ENCODE measurements at regions not wholly inside any gene's neighbourhood (a gene's known extent, or its start where the extent isn't known, plus 50 kb on each side); places are given as distances from the start of the nearest gene placed in this dataset.

- no peak for DNase-seq (ENCODE audit: low spot score)
Observed at GRCh38 chr1:5286244-5286643, 631.8 kb downstream of the AJAP1 start.

- no peak for DNase-seq (ENCODE audit: low spot score)
Observed at GRCh38 chr1:5274527-5274926, 620.1 kb downstream of the AJAP1 start.

- DNase-seq (ENCODE audit: low spot score), result no peak
Observed at GRCh38 chr1:5273280-5274003, 619.0 kb downstream of the AJAP1 start.

GRCh38 chr1:5272325-5272724 is 617.9 kb downstream of the AJAP1 start:
- DNase-seq (ENCODE audit: low spot score), result no peak

DNA sequence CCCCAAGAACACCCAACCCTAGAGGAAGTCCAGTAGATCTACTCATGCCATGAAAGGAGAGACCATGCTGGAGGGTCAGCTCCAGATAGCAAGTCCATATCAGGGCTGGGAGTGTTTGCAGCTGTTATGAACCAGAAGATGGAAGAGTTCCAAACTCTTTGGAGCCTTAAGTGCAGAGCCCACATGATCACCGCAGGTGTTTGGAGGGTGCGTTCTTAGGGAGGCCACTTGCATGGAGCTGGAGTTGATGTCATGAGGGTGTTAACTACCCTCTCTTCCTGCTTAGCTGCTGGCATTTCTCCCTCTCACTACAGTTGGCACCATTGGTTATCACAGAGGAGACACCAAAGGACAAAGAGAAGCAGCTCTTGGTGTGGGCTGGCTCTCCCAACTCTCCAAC is 616.9 kb downstream of the AJAP1 start:
- no peak for DNase-seq (ENCODE audit: low spot score)

GRCh38 chr1:5269901-5270300 is 615.5 kb downstream of the AJAP1 start:
- no peak for DNase-seq (ENCODE audit: low spot score)

GRCh38 chr1:5267603-5268235 is 613.3 kb downstream of the AJAP1 start:
- DNase-seq (ENCODE audit: low spot score), result no peak

GRCh38 chr1:5265438-5266075 is 611.1 kb downstream of the AJAP1 start:
- DNase-seq (ENCODE audit: low spot score), result no peak

- no peak for DNase-seq (ENCODE audit: low spot score)
Observed at GRCh38 chr1:5264476-5264875, 610.1 kb downstream of the AJAP1 start.

GRCh38 chr1:5256793-5257192 is 602.4 kb downstream of the AJAP1 start:
- DNase-seq (ENCODE audit: low spot score), result no peak

- no peak for DNase-seq (ENCODE audit: low spot score)
Observed at GRCh38 chr1:5254975-5255374, 600.6 kb downstream of the AJAP1 start.

DNA sequence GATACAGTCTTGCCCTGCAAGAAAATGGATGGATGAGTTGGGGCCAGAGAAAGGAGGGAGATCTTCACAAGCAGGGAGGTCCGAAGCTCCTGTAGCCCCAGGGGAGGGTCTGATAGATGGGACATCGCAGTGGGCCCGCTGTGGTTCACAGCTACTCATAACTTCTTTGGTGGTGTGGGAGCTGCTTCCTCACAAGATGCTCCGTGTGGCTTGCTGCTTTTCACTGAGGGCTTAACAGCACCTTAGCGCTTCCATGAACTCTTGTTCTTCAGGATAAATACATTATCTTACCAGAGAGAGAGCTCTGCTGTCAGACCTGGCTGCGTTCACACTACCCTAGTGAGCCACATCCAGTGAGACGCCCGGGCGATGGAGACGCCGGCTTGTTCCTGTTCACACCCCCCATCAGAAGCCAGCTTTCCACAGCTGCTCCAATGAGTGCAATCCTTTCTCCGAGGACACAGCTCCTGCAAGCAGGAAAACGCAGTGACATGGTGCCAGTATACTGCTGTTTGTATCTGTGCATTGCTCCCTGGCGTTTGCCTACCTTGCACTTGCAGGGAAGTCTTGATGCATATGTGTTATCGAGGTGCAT is 599.8 kb downstream of the AJAP1 start:
- DNase-seq (ENCODE audit: low spot score), result no peak

GRCh38 chr1:5253036-5253435 is 598.6 kb downstream of the AJAP1 start:
- DNase-seq (ENCODE audit: low spot score), result no peak

DNA sequence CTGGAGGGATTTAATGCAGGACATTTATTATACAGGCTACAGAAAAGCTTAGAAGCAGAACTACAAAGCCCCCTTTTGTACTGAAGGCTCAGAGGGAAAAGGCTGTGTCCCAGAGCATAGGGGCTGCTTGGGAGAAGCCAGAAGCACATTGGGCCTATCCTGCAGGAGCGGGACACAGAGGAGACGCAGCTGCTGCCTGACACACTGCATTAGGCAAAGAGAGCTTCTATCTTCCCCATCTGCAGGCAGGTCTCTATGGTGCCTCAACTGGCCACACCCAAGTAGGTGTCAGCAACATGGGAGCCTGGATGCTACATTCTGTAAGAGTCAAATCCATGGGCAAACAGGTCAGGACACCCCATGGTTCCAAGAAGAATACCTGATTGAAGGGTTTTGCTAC is 595.9 kb downstream of the AJAP1 start:
- no peak for DNase-seq (ENCODE audit: low spot score)

- no peak for DNase-seq (ENCODE audit: low spot score)
Observed at GRCh38 chr1:5245348-5245747, 590.9 kb downstream of the AJAP1 start.

- no peak for DNase-seq (ENCODE audit: low spot score)
Observed at GRCh38 chr1:5244631-5245285, 590.3 kb downstream of the AJAP1 start.

DNA sequence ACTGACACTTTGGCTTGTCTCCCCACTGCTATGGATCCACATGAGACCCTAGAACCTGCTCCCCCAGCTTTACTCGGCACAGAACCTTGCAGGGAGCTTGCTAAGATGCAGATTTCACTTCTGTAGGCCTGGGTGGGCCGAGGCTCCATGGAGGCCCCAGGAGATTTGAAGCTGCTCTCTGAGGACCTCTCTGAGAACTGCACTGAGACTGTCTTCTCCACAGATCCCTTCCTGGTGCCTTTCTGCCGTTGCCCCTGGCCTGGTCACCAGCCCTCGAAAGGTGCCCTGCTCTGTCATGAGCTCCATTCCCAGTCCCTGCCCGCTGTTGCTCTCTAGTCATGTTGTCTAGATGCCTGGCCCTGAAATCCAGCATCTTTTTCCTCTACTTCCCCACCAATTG is 588.4 kb downstream of the AJAP1 start:
- DNase-seq (ENCODE audit: low spot score), result no peak

DNA sequence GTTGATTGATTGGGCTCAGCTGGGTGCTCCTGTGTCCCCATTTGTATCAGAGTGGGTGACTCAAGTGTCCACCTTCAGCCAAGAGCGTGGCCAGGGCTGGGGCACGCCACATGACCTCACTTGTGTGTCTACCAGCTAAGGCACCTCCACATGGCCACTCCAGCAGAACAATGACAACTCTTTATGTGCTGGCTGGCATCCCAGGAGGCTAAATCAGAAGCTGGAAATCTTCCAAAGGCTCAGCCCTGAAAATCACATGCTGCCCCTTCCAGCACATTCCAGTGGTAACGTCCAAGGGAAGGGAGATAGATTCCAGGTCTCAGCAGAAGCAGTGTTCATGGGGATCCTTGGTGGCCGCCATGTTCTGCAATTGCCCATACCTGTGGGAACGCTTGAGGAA is 585.5 kb downstream of the AJAP1 start:
- DNase-seq (ENCODE audit: low spot score), result no peak

GRCh38 chr1:5238351-5239130 is 584.1 kb downstream of the AJAP1 start:
- DNase-seq (ENCODE audit: low spot score), result no peak

DNA sequence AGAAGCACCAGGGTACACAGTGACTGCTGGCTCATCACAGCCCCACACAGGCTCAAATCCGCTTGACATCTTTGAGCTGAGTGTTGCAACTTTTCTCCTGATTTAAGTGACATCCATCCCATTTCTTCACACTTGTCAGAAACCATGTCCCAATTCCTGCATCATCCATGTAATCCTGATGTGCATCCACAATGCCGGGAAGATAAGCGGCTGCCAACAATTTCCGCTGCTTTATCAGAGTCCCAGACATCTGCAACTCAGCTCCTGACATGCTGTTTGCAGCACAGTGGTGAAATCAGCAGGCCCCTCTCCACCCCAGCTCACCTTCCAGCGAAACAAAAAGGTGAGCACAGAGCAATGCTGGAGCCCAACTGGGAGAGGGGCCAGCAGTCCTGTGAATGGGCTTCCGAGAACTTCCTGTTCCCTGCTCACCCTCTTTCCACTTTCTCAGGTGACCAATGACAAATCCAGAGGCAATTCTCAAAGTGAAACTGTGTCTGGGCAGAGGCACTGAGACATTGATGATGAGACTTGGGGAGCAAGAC is 581.0 kb downstream of the AJAP1 start:
- no peak for DNase-seq (ENCODE audit: low spot score)

- no peak for DNase-seq (ENCODE audit: low spot score)
Observed at GRCh38 chr1:5232537-5232936, 578.1 kb downstream of the AJAP1 start.

All from hepatic stellate cell (primary cell).